ENCODE measurements at regions not wholly inside any gene's neighbourhood (a gene's known extent, or its start where the extent isn't known, plus 50 kb on each side); places are given as distances from the start of the nearest gene placed in this dataset.

- DNase-seq (ENCODE audit: extremely low spot score), result no peak
- CTCF ChIA-PET, result interaction anchor here (0.7 kb wide), 1 partner anchor 275 kb away, joined by 3 read pairs; no protein-coding TSS in a partner anchor
- POLR2A ChIA-PET, result no interaction called here
- TF ChIP-seq TARDBP (IDR thresholded peaks at IDR 0.05), result no peak
- TF ChIP-seq PKNOX1 (IDR thresholded peaks at IDR 0.05), result no peak
- TF ChIP-seq FOXK2 (IDR thresholded peaks at IDR 0.05), result no peak
- TF ChIP-seq ELF4 (IDR thresholded peaks at IDR 0.05), result no peak
- TF ChIP-seq ARNT (IDR thresholded peaks at IDR 0.05), result no peak
- no peak for TF ChIP-seq NFRKB (IDR thresholded peaks at IDR 0.05)
- no peak for TF ChIP-seq FOXM1 (IDR thresholded peaks at IDR 0.05; ENCODE audit: borderline replicate concordance)
- TF ChIP-seq ZNF384 (IDR thresholded peaks at IDR 0.05), result no peak
- TF ChIP-seq LEF1 (IDR thresholded peaks at IDR 0.05; ENCODE audit: borderline replicate concordance), result no peak
- TF ChIP-seq BHLHE40 (IDR thresholded peaks at IDR 0.05; ENCODE audit: borderline replicate concordance), result no peak
- TF ChIP-seq HDGF (IDR thresholded peaks at IDR 0.05; ENCODE audit: borderline replicate concordance), result no peak
- no peak for TF ChIP-seq FOXA1 (IDR thresholded peaks at IDR 0.05)
- TF ChIP-seq CTBP1 (IDR thresholded peaks at IDR 0.05; ENCODE audit: borderline replicate concordance), result no peak
- TF ChIP-seq L3MBTL2 (conservative IDR thresholded peaks at IDR 0.05), result no peak
These were observed 120.3 kb upstream of the ADAMTS9 start for GRCh38 chr3:64808061-64808460.

GRCh38 chr3:64806668-64807605, 119.1 kb upstream of the ADAMTS9 start:
- DNase-seq (ENCODE audit: extremely low spot score), result no peak
- TF ChIP-seq FOXK2 (IDR thresholded peaks at IDR 0.05) (no peak), TARDBP (IDR thresholded peaks at IDR 0.05) (no peak), CTBP1 (IDR thresholded peaks at IDR 0.05; ENCODE audit: borderline replicate concordance) (no peak), FOXA1 (IDR thresholded peaks at IDR 0.05) (no peak), NFRKB (IDR thresholded peaks at IDR 0.05) (no peak), ARNT (IDR thresholded peaks at IDR 0.05) (no peak), SP1 (IDR thresholded peaks at IDR 0.05) (no peak)
- ChIA-PET POLR2A (no interaction called here), CTCF (interaction anchor here (0.7 kb wide), 1 partner anchor 274 kb away, joined by 3 read pairs; no protein-coding TSS in a partner anchor)

- TF ChIP-seq ELF4 (IDR thresholded peaks at IDR 0.05) (no peak), FOXM1 (IDR thresholded peaks at IDR 0.05; ENCODE audit: borderline replicate concordance) (no peak), FOXK2 (IDR thresholded peaks at IDR 0.05) (no peak), LEF1 (IDR thresholded peaks at IDR 0.05; ENCODE audit: borderline replicate concordance) (no peak), BHLHE40 (IDR thresholded peaks at IDR 0.05; ENCODE audit: borderline replicate concordance) (no peak), TARDBP (IDR thresholded peaks at IDR 0.05) (no peak), PKNOX1 (IDR thresholded peaks at IDR 0.05) (no peak), SP1 (IDR thresholded peaks at IDR 0.05) (no peak), HDGF (IDR thresholded peaks at IDR 0.05; ENCODE audit: borderline replicate concordance) (no peak), L3MBTL2 (conservative IDR thresholded peaks at IDR 0.05) (no peak), FOXA1 (IDR thresholded peaks at IDR 0.05) (no peak), SUZ12 (IDR thresholded peaks at IDR 0.05) (no peak), CTBP1 (IDR thresholded peaks at IDR 0.05; ENCODE audit: borderline replicate concordance) (no peak), NFRKB (IDR thresholded peaks at IDR 0.05) (no peak), ARNT (IDR thresholded peaks at IDR 0.05) (no peak), ZNF384 (IDR thresholded peaks at IDR 0.05) (no peak)
- POLR2A ChIA-PET, result no interaction called here
- CTCF ChIA-PET, result no interaction called here
- no peak for DNase-seq (ENCODE audit: extremely low spot score)
These were observed 118.2 kb upstream of the ADAMTS9 start for GRCh38 chr3:64805978-64806377.

- DNase-seq (ENCODE audit: extremely low spot score), result no peak
- ChIA-PET POLR2A (no interaction called here), CTCF (no interaction called here)
- TF ChIP-seq ZNF384 (IDR thresholded peaks at IDR 0.05), result no peak
- TF ChIP-seq SUZ12 (IDR thresholded peaks at IDR 0.05), result no peak
- no peak for TF ChIP-seq BHLHE40 (IDR thresholded peaks at IDR 0.05; ENCODE audit: borderline replicate concordance)
- no peak for TF ChIP-seq FOXA1 (IDR thresholded peaks at IDR 0.05)
- TF ChIP-seq FOXM1 (IDR thresholded peaks at IDR 0.05; ENCODE audit: borderline replicate concordance), result no peak
These were observed 117.4 kb upstream of the ADAMTS9 start for GRCh38 chr3:64805248-64805647.

- no peak for DNase-seq (ENCODE audit: extremely low spot score)
- no peak for TF ChIP-seq L3MBTL2 (conservative IDR thresholded peaks at IDR 0.05)
- TF ChIP-seq FOXA1 (IDR thresholded peaks at IDR 0.05), result no peak
- no peak for TF ChIP-seq ZNF384 (IDR thresholded peaks at IDR 0.05)
- no peak for TF ChIP-seq SP1 (IDR thresholded peaks at IDR 0.05)
- TF ChIP-seq CTBP1 (IDR thresholded peaks at IDR 0.05; ENCODE audit: borderline replicate concordance), result no peak
- TF ChIP-seq SUZ12 (IDR thresholded peaks at IDR 0.05), result no peak
- no peak for TF ChIP-seq ELF4 (IDR thresholded peaks at IDR 0.05)
- TF ChIP-seq FOXK2 (IDR thresholded peaks at IDR 0.05), result no peak
- TF ChIP-seq NFRKB (IDR thresholded peaks at IDR 0.05), result no peak
- TF ChIP-seq BHLHE40 (IDR thresholded peaks at IDR 0.05; ENCODE audit: borderline replicate concordance), result no peak
- TF ChIP-seq PKNOX1 (IDR thresholded peaks at IDR 0.05), result no peak
- ChIA-PET CTCF (no interaction called here), POLR2A (no interaction called here)
These were observed 115.7 kb upstream of the ADAMTS9 start for GRCh38 chr3:64803469-64803868.

GRCh38 chr3:64802460-64802859, 114.7 kb upstream of the ADAMTS9 start:
- ChIA-PET CTCF (interaction anchor here (0.6 kb wide), 2 partner anchors 103 to 119 kb away, joined by 3 to 4 read pairs; no protein-coding TSS in a partner anchor), POLR2A (no interaction called here)
- no peak for DNase-seq (ENCODE audit: extremely low spot score)
- TF ChIP-seq FOXK2 (IDR thresholded peaks at IDR 0.05), result no peak
- no peak for TF ChIP-seq BHLHE40 (IDR thresholded peaks at IDR 0.05; ENCODE audit: borderline replicate concordance)
- no peak for TF ChIP-seq LEF1 (IDR thresholded peaks at IDR 0.05; ENCODE audit: borderline replicate concordance)
- TF ChIP-seq L3MBTL2 (conservative IDR thresholded peaks at IDR 0.05), result no peak
- no peak for TF ChIP-seq NFRKB (IDR thresholded peaks at IDR 0.05)
- no peak for TF ChIP-seq SP1 (IDR thresholded peaks at IDR 0.05)
- TF ChIP-seq ELF4 (IDR thresholded peaks at IDR 0.05), result no peak
- TF ChIP-seq FOXM1 (IDR thresholded peaks at IDR 0.05; ENCODE audit: borderline replicate concordance), result no peak
- TF ChIP-seq ZNF384 (IDR thresholded peaks at IDR 0.05), result no peak
- TF ChIP-seq PKNOX1 (IDR thresholded peaks at IDR 0.05), result no peak
- no peak for TF ChIP-seq TARDBP (IDR thresholded peaks at IDR 0.05)
- TF ChIP-seq CTBP1 (IDR thresholded peaks at IDR 0.05; ENCODE audit: borderline replicate concordance), result no peak
- no peak for TF ChIP-seq HDGF (IDR thresholded peaks at IDR 0.05; ENCODE audit: borderline replicate concordance)

Measured in HEK293T (cell line).